AG09319 (cell line): ENCODE measurements at regions not wholly inside any gene's neighbourhood (a gene's known extent, or its start where the extent isn't known, plus 50 kb on each side); places are given as distances from the start of the nearest gene placed in this dataset.

Experiments used
- DNase-seq: peaks from one replicate; pipeline ENCODE4 v3.0.0-alpha.2; 2010; ENCODE audit warnings: low read depth; ENCODE audit errors: extremely low read depth
- CTCF ChIP-seq: IDR thresholded peaks from 2 replicates; pipeline ENCODE4 v1.5.1; 2011; ENCODE audit warnings: low read depth, mild to moderate bottlenecking, inconsistent platforms, low read length, moderate library complexity

DNA sequence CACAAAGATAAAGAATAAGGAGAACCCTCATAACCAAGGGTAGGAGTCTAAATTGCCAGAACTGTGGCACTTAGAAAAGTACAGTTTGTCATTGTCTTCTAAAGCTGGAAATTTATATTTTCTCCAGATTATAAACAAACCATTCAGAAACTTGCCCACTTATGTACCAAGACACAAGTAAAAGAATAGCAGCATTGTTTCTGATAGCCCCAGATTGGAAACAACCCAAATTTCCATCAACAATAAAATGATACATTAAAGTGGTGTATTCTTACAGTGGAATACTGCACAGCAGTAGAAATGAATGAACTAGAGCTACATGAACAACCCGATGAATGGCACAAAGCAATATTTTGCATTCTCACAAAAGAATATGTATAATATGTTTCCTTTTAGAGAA lies 63.1 kb upstream of the PDHA1 start:
- TF ChIP-seq CTCF = no peak
- DNase-seq = no peak

GRCh38 chrX:19281256-19281655 lies 62.5 kb upstream of the PDHA1 start:
- no peak for DNase-seq
- no peak for TF ChIP-seq CTCF

GRCh38 chrX:19283597-19284339 lies 60.0 kb upstream of the PDHA1 start:
- TF ChIP-seq CTCF = no peak
- DNase-seq = no peak

- no peak for TF ChIP-seq CTCF
- DNase-seq = no peak
Observed at GRCh38 chrX:19285857-19286256, 57.9 kb upstream of the PDHA1 start.

DNA sequence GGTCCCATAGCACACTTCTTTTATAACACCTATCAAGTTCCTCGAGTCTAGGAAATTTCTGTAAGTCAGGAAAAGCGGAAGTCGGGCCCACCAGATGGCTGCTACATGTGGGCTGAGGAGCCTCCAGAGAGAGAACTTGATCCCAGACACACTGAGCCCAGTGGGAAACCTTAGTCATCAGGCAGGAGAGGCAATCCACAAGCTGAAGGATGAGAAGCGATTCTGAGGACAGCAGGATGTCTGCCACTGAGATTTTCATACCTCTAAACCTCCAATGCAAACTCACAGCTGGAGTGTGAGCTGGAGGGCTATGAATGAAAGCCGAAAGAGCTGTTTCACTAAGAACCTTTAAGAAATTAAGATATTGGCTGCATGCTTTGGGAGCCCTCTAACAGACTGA lies 52.6 kb upstream of the PDHA1 start:
- TF ChIP-seq CTCF = no peak
- no peak for DNase-seq

DNA sequence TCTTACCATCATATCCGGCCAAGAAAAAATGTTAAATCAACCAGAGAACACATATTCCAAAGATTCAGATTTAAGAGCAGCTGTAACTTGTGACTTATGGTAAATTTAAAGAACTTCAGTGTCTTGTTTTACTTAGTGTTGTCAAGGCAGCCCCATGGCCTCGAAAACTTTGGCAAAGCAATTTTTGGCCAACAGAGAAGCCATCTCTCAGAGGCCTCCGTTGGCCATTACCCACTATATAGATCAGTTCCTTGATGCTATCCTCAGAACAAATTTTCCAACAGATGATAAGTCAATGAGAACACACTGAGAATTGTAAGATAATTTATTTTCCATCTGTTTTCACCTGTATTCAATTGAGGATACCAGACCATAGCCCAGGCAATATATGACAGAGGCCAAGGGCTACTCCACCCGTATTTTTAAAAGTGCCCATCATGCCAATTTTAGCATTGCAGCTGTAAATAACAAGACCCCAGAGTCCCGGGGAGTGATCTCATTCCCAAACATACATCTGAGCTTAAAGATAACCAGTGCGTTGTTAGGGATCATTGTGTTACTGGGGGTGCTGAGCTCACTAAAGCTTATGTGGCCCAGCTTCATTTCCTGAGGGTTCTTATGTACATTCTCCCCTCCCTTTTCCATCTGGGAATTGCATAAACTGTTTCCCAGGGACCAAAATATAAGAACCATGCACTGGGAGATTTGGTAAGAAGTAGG lies 50.0 kb upstream of the PDHA1 start:
- no peak for DNase-seq

More for the DNA sequence above, 50.0 kb upstream of the PDHA1 start:
- no peak for TF ChIP-seq CTCF
